ENCODE measurements at regions not wholly inside any gene's neighbourhood (a gene's known extent, or its start where the extent isn't known, plus 50 kb on each side); places are given as distances from the start of the nearest gene placed in this dataset.

DNA sequence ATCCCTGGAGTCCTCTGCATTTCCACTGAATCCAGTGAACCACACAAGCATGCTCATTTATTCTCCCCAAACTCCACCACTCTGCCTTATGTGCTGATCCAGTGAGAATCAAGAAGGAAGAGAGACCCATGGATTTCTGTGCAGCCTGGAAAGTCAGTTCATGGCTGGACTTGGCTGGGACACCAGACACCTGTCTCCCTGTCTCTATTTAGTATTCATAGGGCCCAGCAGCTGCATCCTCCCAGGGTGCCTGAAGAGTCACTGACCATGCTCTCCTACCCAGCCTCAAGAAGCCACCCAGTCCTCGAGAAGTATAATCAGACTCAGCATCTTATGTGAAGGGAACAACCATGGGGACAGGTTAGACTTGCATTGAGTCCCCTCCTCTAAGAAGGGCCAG is 83.2 kb downstream of the ZNF280B start:
- TF ChIP-seq, protein P1, sequence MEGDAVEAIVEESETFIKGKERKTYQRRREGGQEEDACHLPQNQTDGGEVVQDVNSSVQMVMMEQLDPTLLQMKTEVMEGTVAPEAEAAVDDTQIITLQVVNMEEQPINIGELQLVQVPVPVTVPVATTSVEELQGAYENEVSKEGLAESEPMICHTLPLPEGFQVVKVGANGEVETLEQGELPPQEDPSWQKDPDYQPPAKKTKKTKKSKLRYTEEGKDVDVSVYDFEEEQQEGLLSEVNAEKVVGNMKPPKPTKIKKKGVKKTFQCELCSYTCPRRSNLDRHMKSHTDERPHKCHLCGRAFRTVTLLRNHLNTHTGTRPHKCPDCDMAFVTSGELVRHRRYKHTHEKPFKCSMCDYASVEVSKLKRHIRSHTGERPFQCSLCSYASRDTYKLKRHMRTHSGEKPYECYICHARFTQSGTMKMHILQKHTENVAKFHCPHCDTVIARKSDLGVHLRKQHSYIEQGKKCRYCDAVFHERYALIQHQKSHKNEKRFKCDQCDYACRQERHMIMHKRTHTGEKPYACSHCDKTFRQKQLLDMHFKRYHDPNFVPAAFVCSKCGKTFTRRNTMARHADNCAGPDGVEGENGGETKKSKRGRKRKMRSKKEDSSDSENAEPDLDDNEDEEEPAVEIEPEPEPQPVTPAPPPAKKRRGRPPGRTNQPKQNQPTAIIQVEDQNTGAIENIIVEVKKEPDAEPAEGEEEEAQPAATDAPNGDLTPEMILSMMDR (IDR thresholded peaks at IDR 0.05): no peak
- no peak for TF ChIP-seq EZH2 (IDR thresholded peaks at IDR 0.05)
- no peak for TF ChIP-seq EZH2phosphoT487 (IDR thresholded peaks at IDR 0.05)

Data from neural progenitor cell (in vitro differentiated cells).